Keratinocyte (primary cell): ENCODE measurements at regions not wholly inside any gene's neighbourhood (a gene's known extent, or its start where the extent isn't known, plus 50 kb on each side); places are given as distances from the start of the nearest gene placed in this dataset.

Experiments used
- EZH2 ChIP-seq: IDR thresholded peaks from one replicate; pipeline ENCODE4 v1.6.1; 2012; ENCODE audit warnings: inconsistent platforms, mild to moderate bottlenecking, low read length, moderate library complexity
- TF ChIP-seq, protein P1 (sequence below), 3 experiments: IDR thresholded peaks in 1 of 3; conservative IDR thresholded peaks in 1 of 3; optimal IDR thresholded peaks in 1 of 3; 2 replicates in 2 of 3; 3 replicates in 1 of 3; pipeline versions ENCODE3 to v1.5.1; 2011; ENCODE audit warnings: low read length in 3 of 3, mild to moderate bottlenecking in 3 of 3, moderate library complexity in 2 of 3, control low read depth in 1 of 3, inconsistent platforms in 1 of 3; ENCODE audit not compliant: insufficient read depth in 2 of 3; ENCODE audit errors: extremely low read depth in 1 of 3

DNA sequence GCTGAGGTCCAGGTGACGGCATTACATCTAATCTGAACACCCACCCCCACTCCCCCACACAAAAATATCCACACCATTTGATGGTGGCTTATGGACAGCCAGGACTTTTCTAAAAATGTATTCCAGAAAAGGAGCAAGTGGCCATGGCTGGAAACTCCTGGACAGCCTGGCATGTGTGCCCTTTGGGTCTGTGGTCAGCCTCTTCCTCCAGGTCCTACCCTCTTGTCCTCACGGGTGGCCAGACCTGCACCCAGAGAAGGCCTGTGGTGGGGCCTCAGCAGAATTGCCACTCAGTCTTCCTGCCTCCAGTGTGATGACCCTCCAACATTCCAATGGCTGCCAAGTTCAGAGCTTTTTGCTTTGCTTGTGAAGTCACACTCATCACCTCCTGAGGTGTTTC lies 600.6 kb downstream of the AJAP1 start:
- TF ChIP-seq EZH2, result no peak
- TF ChIP-seq, protein P1, sequence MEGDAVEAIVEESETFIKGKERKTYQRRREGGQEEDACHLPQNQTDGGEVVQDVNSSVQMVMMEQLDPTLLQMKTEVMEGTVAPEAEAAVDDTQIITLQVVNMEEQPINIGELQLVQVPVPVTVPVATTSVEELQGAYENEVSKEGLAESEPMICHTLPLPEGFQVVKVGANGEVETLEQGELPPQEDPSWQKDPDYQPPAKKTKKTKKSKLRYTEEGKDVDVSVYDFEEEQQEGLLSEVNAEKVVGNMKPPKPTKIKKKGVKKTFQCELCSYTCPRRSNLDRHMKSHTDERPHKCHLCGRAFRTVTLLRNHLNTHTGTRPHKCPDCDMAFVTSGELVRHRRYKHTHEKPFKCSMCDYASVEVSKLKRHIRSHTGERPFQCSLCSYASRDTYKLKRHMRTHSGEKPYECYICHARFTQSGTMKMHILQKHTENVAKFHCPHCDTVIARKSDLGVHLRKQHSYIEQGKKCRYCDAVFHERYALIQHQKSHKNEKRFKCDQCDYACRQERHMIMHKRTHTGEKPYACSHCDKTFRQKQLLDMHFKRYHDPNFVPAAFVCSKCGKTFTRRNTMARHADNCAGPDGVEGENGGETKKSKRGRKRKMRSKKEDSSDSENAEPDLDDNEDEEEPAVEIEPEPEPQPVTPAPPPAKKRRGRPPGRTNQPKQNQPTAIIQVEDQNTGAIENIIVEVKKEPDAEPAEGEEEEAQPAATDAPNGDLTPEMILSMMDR (optimal IDR thresholded peaks at IDR 0.05 in 1 of 3, IDR thresholded peaks at IDR 0.05 in 1 of 3, conservative IDR thresholded peaks at IDR 0.05 in 1 of 3; ENCODE audit: extremely low read depth in 1 of 3, insufficient read depth in 2 of 3, low read length in 3 of 3), result no peak
